Activated T-helper 17 cell treated with anti-CD3 and anti-CD28 coated beads, Interleukin-2, amount 50 U/mL, for 72 hours (primary cell): ENCODE measurements at regions not wholly inside any gene's neighbourhood (a gene's known extent, or its start where the extent isn't known, plus 50 kb on each side); places are given as distances from the start of the nearest gene placed in this dataset.

Experiments used
- ATAC-seq: fragments of 150-1000 bp; cut with Tn5 transposase; replicated peaks from 2 replicates; pipeline ENCODE4 v1.10.0; 2021; ENCODE audit warnings: mild to moderate bottlenecking, moderate library complexity
- H3K27ac Mint-ChIP-seq: one replicate; pipeline ENCODE4 v1.8.0; 2022; ENCODE audit warnings: mixed read lengths
- H3K27me3 Mint-ChIP-seq: one replicate; pipeline ENCODE4 v1.8.0; 2022; ENCODE audit warnings: mixed read lengths
- H3K36me3 Mint-ChIP-seq: one replicate; pipeline ENCODE4 v1.8.0; 2022; ENCODE audit warnings: low read depth, mild to moderate bottlenecking, mixed read lengths
- H3K4me1 Mint-ChIP-seq: one replicate; pipeline ENCODE4 v1.8.0; 2022; ENCODE audit warnings: mixed read lengths
- H3K4me3 Mint-ChIP-seq: one replicate; pipeline ENCODE4 v1.8.0; 2022; ENCODE audit warnings: mild to moderate bottlenecking, mixed read lengths
- H3K9me3 Mint-ChIP-seq: one replicate; pipeline ENCODE4 v1.8.0; 2022; ENCODE audit warnings: mixed read lengths

DNA sequence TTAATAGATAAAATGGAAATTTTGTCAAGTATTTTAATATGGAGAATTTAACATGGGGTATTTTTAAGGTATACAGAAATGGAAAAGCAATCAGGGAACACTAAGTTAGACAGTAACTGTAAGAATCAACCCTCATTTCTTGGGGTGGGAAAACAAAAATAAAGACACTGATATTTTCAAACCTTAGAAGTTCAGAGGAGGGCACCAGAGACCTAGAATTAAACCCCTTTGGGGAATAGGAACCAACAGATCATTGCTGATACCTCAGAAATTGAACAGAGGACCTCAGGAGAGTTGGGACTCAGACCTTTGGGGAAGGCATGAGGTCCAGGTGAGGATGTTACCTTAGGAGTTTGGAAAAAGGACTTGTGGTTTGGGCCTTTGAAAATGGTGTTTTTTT lies 435.6 kb downstream of the TMA16 start:
- no peak for ATAC-seq
- Mint-ChIP-seq H3K4me1 (no peaks in the 10 kb centered on the region), H3K4me3 (no peak overlapping the region), H3K36me3 (no peaks in the 10 kb centered on the region), H3K27ac (no peak overlapping the region), H3K27me3 (no peaks in the 10 kb centered on the region), H3K9me3 (peaks cover 4% of the 10 kb centered on the region)

DNA sequence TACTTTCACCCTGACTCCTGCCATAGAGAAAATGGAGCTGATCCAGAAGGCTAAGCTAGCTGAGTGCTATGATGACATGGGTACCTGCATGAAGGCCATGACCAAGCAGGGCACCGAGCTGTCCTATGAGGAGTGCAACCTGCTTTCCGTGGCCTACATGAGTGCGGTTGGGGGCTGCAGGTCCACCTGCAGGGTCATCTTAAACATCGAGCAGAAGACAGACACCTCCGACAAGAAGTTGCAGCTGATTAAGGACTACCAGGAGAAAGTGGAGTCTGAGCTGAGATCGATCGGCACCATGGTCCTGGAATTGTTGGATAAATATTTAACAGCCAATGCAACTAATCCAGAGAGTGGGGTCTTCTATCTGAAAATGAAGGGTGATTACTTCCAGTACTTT lies 438.0 kb downstream of the TMA16 start:
- H3K9me3 Mint-ChIP-seq = peaks cover 4% of the 10 kb centered on the region
- no peak for ATAC-seq
- H3K27me3 Mint-ChIP-seq = no peaks in the 10 kb centered on the region
- H3K4me3 Mint-ChIP-seq = no peak overlapping the region
- H3K36me3 Mint-ChIP-seq = no peaks in the 10 kb centered on the region
- no peaks in the 10 kb centered on the region for H3K4me1 Mint-ChIP-seq
- H3K27ac Mint-ChIP-seq = no peak overlapping the region

DNA sequence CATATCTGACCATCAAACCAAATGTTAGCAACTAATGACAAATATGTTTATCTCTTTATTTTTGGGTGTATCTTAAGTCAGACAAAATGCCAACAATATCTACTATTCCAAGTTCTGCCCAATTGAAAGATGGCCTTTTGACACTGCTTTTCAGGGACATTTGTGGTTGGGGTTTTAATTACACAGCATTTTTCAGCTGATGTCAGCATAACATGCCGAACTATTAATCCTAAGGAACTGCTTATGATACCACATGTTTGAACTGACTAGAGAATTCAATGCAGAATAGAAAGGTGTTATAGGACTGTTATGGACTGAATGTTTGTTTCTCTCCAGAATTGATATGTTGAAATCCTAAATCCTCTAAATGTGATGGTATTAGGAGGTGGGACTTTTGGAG lies 445.1 kb downstream of the TMA16 start:
- no peak for ATAC-seq
- Mint-ChIP-seq H3K9me3 (peaks cover 12% of the 10 kb centered on the region), H3K36me3 (no peaks in the 10 kb centered on the region)

DNA sequence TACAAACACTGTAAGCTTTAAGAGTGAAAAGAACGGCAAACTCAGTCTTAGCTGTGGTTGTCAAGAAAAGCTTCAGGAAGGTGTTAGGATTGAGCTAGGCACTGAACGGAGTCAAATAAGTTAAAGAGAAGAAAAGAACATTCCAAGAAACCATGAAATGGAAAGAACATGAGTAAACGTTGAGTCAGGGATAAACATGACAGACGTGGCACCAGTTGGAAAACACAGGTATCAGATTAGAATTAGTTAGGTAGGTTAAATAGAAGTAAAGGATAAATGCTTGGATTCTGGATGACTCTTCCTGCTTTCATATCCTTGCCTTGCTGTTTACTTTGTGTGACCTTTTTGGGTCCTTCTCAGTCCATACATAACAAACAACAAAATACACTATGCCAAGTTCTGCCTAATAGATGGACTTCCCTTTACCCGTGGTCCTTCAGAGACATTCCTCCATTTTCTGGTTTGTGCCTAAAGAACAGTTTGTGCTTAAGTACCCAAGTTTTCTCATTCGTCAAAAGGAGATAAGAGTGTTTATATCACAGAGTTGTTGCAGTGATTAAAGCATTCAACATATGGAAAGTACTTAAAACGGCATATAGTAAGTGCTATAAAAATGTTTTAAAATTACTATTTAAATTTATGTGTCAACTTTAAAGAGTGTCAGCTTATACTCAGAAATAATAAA lies 446.9 kb downstream of the TMA16 start:
- ATAC-seq = no peak
- Mint-ChIP-seq H3K4me3 (no peak overlapping the region), H3K27ac (no peak overlapping the region), H3K4me1 (no peaks in the 10 kb centered on the region), H3K36me3 (no peaks in the 10 kb centered on the region), H3K9me3 (peaks cover 8% of the 10 kb centered on the region), H3K27me3 (no peaks in the 10 kb centered on the region)

More for the DNA sequence above, 445.1 kb downstream of the TMA16 start:
- H3K4me3 Mint-ChIP-seq = no peak overlapping the region
- H3K4me1 Mint-ChIP-seq = no peaks in the 10 kb centered on the region
- H3K27me3 Mint-ChIP-seq = no peaks in the 10 kb centered on the region
- no peak overlapping the region for H3K27ac Mint-ChIP-seq

DNA sequence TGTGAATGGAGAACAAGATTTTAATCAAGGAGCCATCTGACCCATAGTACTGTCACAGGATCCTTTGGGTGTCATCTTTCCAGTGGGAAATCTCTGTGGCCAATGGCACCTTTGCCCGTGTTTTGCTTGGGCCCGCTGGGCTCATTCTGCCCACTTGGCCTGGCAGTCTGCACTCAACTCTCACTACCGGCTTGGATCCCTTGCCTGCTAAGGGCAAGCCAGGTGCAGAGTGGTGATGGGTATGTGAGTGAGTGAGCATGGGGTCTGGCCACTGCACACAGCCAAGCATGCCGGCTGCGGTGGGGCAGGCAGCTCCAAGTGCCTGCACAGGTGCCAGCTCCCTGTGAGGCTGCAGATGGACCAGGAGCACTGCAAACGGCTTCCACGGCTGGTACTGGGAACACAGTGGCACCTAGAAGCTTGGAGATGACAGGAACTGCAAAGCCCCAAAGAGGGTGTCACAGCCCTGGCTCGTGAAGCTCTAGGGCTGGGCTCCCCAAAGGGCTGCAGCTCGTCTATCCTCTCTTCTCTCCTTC lies 454.5 kb downstream of the TMA16 start:
- Mint-ChIP-seq H3K4me3 (no peak overlapping the region), H3K9me3 (no peaks in the 10 kb centered on the region)
- no peak for ATAC-seq

DNA sequence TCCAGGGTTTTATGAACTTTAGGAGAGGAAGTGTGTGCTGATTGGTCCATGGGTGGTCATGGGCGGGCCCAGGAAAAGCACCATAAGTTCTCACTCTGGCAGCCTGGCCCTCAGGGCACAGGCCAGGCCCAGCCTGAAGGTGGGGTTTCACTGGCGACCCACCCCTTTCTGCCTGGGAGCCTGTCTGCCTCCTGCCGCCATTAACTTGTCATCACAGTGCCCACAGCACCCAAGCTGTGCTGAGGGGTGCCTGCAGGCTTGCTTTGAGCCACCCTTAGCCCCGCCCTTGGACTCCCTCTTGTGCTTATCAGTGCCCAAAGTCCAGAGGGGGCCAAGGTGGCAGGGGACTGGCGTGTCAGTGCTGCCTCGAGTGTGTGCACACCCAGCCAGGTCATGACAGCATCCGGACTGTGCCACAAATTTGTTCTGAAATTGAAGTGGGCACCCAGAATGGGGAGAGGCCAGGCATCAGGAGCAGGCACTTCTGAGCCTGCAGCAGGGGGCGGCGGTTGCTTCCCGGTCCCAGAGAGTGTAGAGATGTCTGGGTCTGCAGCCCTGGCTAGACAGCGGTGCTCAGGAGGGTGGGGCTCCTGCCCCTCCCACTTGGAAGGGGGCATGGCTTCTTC lies 455.6 kb downstream of the TMA16 start:
- Mint-ChIP-seq H3K4me3 (no peak overlapping the region), H3K27me3 (peaks cover 4% of the 10 kb centered on the region), H3K4me1 (no peaks in the 10 kb centered on the region), H3K36me3 (no peaks in the 10 kb centered on the region), H3K27ac (no peak overlapping the region), H3K9me3 (no peaks in the 10 kb centered on the region)
- no peak for ATAC-seq

More for the DNA sequence above, 454.5 kb downstream of the TMA16 start:
- Mint-ChIP-seq H3K36me3 (no peaks in the 10 kb centered on the region), H3K27ac (no peak overlapping the region), H3K4me1 (no peaks in the 10 kb centered on the region), H3K27me3 (peaks cover 4% of the 10 kb centered on the region)

DNA sequence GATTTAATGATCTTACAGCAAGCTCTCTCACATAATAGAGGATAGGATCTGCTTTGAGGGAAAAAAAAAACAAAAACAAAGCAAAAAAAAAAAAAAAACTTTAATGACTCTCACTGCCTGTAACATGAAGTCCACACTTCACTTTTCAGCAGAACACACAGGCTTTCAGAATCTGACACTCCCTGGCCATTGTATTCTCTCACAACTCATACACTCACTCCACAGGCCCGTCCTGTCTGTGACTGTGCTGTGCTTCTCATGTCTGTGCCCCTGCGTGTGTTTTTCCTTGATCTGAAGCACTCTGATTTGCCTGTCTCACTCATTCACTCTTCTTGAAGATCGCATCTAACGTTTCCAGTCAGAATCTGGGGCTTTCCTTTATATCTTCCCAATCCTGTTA lies 460.8 kb downstream of the TMA16 start:
- no peaks in the 10 kb centered on the region for H3K27me3 Mint-ChIP-seq
- no peak for ATAC-seq
- no peak overlapping the region for H3K27ac Mint-ChIP-seq
- H3K4me1 Mint-ChIP-seq = no peaks in the 10 kb centered on the region
- no peaks in the 10 kb centered on the region for H3K9me3 Mint-ChIP-seq
- no peaks in the 10 kb centered on the region for H3K36me3 Mint-ChIP-seq
- H3K4me3 Mint-ChIP-seq = no peak overlapping the region

DNA sequence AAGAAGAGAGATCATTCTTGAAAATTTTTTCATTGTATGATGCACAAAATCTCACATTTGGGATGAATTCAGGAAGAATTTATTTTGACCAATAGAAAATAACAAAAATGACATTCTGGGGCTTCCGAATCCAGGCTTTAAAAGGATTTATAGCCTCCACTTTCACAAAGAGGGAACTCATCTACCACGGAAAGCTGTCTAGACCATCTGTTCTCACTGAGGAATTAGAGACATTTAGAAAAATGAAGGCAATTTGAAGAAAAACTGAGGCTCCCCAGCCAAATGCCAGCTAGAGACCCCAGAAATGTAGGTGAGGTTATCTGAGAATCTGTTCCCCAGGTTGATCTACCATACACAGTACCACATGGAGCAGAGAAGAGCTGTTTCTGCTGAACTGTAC lies 464.3 kb downstream of the TMA16 start:
- Mint-ChIP-seq H3K4me1 (no peaks in the 10 kb centered on the region), H3K36me3 (no peaks in the 10 kb centered on the region), H3K9me3 (no peaks in the 10 kb centered on the region), H3K27ac (no peak overlapping the region), H3K27me3 (no peaks in the 10 kb centered on the region), H3K4me3 (no peak overlapping the region)
- ATAC-seq = no peak

DNA sequence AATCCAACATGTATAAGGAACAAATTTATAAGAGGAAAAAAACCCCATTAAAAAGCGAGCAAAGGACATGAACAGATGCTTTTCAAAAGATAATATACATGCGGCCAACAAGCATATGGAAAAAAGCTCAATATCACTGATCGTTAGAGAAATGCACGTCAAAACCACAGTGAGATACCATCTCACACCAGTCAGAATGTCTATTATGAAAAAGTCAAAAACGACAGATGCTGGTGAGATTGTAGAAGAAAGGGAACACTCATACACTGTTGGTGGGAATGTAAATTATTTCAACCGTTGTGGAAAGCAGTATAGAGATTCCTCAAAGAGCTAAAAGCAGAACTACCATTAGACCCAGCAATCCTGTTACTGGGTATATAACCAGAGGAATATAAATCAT lies 465.4 kb downstream of the TMA16 start:
- Mint-ChIP-seq H3K4me3 (no peak overlapping the region), H3K27ac (no peak overlapping the region), H3K27me3 (no peaks in the 10 kb centered on the region), H3K36me3 (no peaks in the 10 kb centered on the region), H3K4me1 (no peaks in the 10 kb centered on the region), H3K9me3 (no peaks in the 10 kb centered on the region)
- no peak for ATAC-seq

DNA sequence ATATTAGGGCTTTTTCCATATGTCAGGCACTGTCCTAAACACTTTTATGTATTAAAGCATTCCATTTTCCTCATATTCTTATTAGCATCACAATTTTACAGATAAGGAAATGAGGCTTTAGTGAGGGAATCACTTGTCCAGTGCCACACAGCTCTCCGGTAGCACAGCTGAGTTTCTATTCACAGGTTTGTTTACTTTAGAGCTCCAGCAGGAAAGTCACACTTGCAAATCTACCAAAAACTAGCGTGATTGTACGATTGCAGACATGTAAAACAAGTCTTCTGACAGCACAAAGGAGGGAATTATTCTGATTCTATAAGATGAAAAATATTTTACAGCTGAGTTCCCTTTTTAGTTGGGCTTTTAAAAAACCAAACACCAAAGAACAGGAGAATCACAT lies 472.1 kb downstream of the TMA16 start:
- H3K9me3 Mint-ChIP-seq = peaks cover 4% of the 10 kb centered on the region
- ATAC-seq = no peak
- H3K36me3 Mint-ChIP-seq = no peaks in the 10 kb centered on the region
- H3K4me3 Mint-ChIP-seq = no peak overlapping the region
- H3K27me3 Mint-ChIP-seq = peaks cover 7% of the 10 kb centered on the region
- H3K4me1 Mint-ChIP-seq = no peaks in the 10 kb centered on the region
- no peak overlapping the region for H3K27ac Mint-ChIP-seq

DNA sequence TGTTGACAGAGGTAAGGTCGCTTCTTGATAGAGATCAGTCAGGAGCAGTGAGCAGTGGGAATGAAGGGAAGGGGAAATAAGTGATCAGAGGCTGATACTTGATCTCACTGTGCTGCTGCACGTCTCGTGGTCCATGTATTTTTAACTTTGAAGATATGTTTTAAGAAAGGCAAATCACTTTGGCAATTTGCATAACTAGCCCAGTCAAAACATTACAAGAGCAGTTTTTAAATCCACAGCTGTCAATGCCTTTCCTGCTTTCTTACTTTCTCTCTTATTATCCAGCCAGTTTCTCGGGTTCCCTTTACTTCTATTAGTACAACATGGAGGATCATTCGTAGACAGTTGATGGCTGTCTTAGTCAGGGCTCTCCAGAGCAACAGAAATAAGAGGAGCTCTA lies 472.8 kb downstream of the TMA16 start:
- H3K27me3 Mint-ChIP-seq = peaks cover 7% of the 10 kb centered on the region
- no peak for ATAC-seq
- H3K4me3 Mint-ChIP-seq = no peak overlapping the region
- H3K27ac Mint-ChIP-seq = no peak overlapping the region
- H3K9me3 Mint-ChIP-seq = peaks cover 4% of the 10 kb centered on the region
- no peaks in the 10 kb centered on the region for H3K4me1 Mint-ChIP-seq
- H3K36me3 Mint-ChIP-seq = no peaks in the 10 kb centered on the region

DNA sequence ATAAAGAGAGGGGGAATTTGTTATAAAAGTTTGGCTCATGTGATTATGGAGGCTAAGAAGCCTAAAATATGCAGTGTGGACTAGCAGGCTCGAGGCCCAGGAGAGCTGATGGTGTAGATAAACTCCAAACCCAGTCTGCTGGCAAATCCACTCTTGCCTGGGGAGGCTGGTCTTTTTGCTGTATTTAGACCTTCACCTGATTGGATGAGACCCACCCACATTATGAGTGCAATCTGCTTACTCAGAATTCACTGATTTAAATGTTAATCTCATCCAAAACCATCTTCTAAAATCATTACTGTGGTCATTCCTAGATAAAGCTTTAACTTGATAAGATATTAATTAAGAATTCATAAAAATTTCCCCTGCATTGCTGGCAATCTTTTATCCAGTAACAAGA lies 473.2 kb downstream of the TMA16 start:
- Mint-ChIP-seq H3K4me1 (no peaks in the 10 kb centered on the region), H3K27me3 (peaks cover 7% of the 10 kb centered on the region), H3K9me3 (peaks cover 4% of the 10 kb centered on the region), H3K4me3 (no peak overlapping the region), H3K36me3 (no peaks in the 10 kb centered on the region), H3K27ac (no peak overlapping the region)
- no peak for ATAC-seq

DNA sequence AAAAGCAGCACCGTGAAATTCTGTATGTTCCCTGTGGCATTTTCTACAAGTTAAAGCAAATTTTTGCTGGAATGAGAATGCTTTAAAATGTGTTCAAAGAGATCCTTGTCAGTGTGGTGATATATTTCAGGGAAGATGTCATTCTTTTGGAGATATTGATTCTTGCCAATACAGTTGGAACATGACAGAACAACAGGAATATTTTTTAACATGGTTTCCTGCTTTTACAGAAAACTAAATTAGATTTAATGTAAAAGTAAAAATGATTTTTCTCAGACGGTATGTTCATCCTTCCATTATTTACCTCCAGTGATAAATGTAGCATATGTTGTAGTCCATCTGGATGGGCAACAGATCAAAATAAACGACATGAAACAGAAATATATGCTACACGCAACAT lies 474.8 kb downstream of the TMA16 start:
- ATAC-seq = no peak
- Mint-ChIP-seq H3K4me1 (no peaks in the 10 kb centered on the region), H3K27ac (no peak overlapping the region), H3K27me3 (peaks cover 7% of the 10 kb centered on the region), H3K4me3 (no peak overlapping the region), H3K36me3 (no peaks in the 10 kb centered on the region), H3K9me3 (peaks cover 4% of the 10 kb centered on the region)

DNA sequence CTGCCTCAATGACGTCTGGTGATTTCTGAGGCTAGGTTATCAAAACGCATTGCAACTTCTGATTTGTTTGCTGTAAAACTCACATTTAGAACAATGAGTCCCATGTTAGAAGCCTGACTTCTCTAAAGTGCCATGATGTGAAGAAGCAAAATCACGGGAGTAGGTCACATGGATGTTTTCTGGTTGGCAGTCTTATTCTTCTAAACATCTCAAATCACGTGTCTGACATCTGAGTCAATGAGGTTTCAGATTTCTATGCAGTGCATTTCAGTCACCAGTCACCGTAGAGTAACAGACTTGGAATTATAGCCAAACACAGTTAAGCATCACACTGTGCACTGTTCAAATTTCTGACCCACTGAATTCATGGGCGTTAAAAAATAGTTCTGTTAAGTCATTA lies 482.1 kb downstream of the TMA16 start:
- H3K4me1 Mint-ChIP-seq = no peaks in the 10 kb centered on the region
- no peak overlapping the region for H3K4me3 Mint-ChIP-seq
- H3K36me3 Mint-ChIP-seq = no peaks in the 10 kb centered on the region
- no peaks in the 10 kb centered on the region for H3K9me3 Mint-ChIP-seq
- no peaks in the 10 kb centered on the region for H3K27me3 Mint-ChIP-seq
- H3K27ac Mint-ChIP-seq = no peak overlapping the region
- no peak for ATAC-seq

DNA sequence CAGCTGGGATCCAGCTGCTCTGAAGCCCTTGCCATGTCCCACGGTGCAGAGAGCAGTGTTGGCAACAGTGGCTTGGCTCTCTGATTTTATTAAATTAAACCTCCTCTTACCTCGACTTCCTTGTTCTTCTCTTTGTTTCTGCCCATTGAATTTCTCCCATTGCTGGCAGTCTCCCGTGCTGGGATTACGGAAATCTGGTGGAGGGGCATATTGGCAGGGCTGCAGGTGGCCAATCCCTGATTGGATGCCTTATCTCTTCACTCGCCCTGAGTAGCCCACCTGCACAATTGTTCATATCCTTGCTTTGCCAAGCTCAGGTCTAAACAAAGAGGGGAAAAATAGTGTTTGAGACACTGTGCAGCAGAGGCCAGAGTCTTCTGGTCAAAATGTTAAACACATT lies 493.9 kb downstream of the TMA16 start:
- Mint-ChIP-seq H3K4me3 (no peak overlapping the region), H3K4me1 (no peaks in the 10 kb centered on the region), H3K9me3 (no peaks in the 10 kb centered on the region), H3K27ac (no peak overlapping the region), H3K36me3 (no peaks in the 10 kb centered on the region), H3K27me3 (peaks cover 7% of the 10 kb centered on the region)
- no peak for ATAC-seq
